ENCODE measurements at regions not wholly inside any gene's neighbourhood (a gene's known extent, or its start where the extent isn't known, plus 50 kb on each side); places are given as distances from the start of the nearest gene placed in this dataset.
A peak's percentile ranks its signal among the peaks of the same experiment; 100 is the strongest.

GRCh38 chr4:152107736-152108500 is 347.1 kb upstream of the GATB start:
- no peak for TF ChIP-seq REST (IDR thresholded peaks at IDR 0.05; ENCODE audit: low read depth)
- TF ChIP-seq ZBTB7A (IDR thresholded peaks at IDR 0.05; ENCODE audit: low read depth) = no peak
- TF ChIP-seq RAD21 (IDR thresholded peaks at IDR 0.05; ENCODE audit: low read depth) = no peak
- no peak for TF ChIP-seq CEBPB (IDR thresholded peaks at IDR 0.05)
- TF ChIP-seq NFIC (IDR thresholded peaks at IDR 0.05) = no peak
- TF ChIP-seq YY1 (IDR thresholded peaks at IDR 0.05; ENCODE audit: low read depth) = no peak
- TF ChIP-seq MAX (IDR thresholded peaks at IDR 0.05) = no peak
- TF ChIP-seq EP300 (IDR thresholded peaks at IDR 0.05; ENCODE audit: borderline replicate concordance) = no peak
- no peak for TF ChIP-seq TAF1 (IDR thresholded peaks at IDR 0.05; ENCODE audit: low read depth)
- no peak for TF ChIP-seq TCF12 (IDR thresholded peaks at IDR 0.05; ENCODE audit: low read depth)
- TF ChIP-seq FOXM1 (IDR thresholded peaks at IDR 0.05; ENCODE audit: borderline replicate concordance, low read depth) = no peak
- TF ChIP-seq USF1 (IDR thresholded peaks at IDR 0.05) = no peak
- no peak for TF ChIP-seq EGR1 (IDR thresholded peaks at IDR 0.05)
- TF ChIP-seq TEAD4 (IDR thresholded peaks at IDR 0.05) = no peak
- TF ChIP-seq CREB1 (IDR thresholded peaks at IDR 0.05; ENCODE audit: low read depth) = no peak

- no peak for TF ChIP-seq ZBTB7A (IDR thresholded peaks at IDR 0.05; ENCODE audit: low read depth)
- no peak for TF ChIP-seq MAX (IDR thresholded peaks at IDR 0.05)
- TF ChIP-seq TAF1 (IDR thresholded peaks at IDR 0.05; ENCODE audit: low read depth) = no peak
- TF ChIP-seq CREB1 (IDR thresholded peaks at IDR 0.05; ENCODE audit: low read depth) = no peak
- TF ChIP-seq USF1 (IDR thresholded peaks at IDR 0.05) = no peak
- no peak for TF ChIP-seq FOXM1 (IDR thresholded peaks at IDR 0.05; ENCODE audit: borderline replicate concordance, low read depth)
Measured at GRCh38 chr4:152106781-152107321, 346.0 kb upstream of the GATB start.

GRCh38 chr4:152106113-152106763 is 345.4 kb upstream of the GATB start:
- TF ChIP-seq EGR1 (IDR thresholded peaks at IDR 0.05) (no peak), EP300 (IDR thresholded peaks at IDR 0.05; ENCODE audit: borderline replicate concordance) (no peak), TEAD4 (IDR thresholded peaks at IDR 0.05) (peak; percentile 43; the same call in 1 of the 2 replicates), TCF12 (IDR thresholded peaks at IDR 0.05; ENCODE audit: low read depth) (no peak)

- TF ChIP-seq CREB1 (IDR thresholded peaks at IDR 0.05; ENCODE audit: low read depth) (no peak), FOXM1 (IDR thresholded peaks at IDR 0.05; ENCODE audit: borderline replicate concordance, low read depth) (no peak), EP300 (IDR thresholded peaks at IDR 0.05; ENCODE audit: borderline replicate concordance) (no peak), USF1 (IDR thresholded peaks at IDR 0.05) (no peak), REST (IDR thresholded peaks at IDR 0.05; ENCODE audit: low read depth) (no peak)
Measured at GRCh38 chr4:152104901-152105357, 344.1 kb upstream of the GATB start.

- TF ChIP-seq EP300 (IDR thresholded peaks at IDR 0.05; ENCODE audit: borderline replicate concordance) (no peak), RAD21 (IDR thresholded peaks at IDR 0.05; ENCODE audit: low read depth) (no peak), EGR1 (IDR thresholded peaks at IDR 0.05) (no peak), TCF12 (IDR thresholded peaks at IDR 0.05; ENCODE audit: low read depth) (no peak), ZBTB7A (IDR thresholded peaks at IDR 0.05; ENCODE audit: low read depth) (no peak), TAF1 (IDR thresholded peaks at IDR 0.05; ENCODE audit: low read depth) (no peak), YY1 (IDR thresholded peaks at IDR 0.05; ENCODE audit: low read depth) (no peak), FOXM1 (IDR thresholded peaks at IDR 0.05; ENCODE audit: borderline replicate concordance, low read depth) (no peak), CREB1 (IDR thresholded peaks at IDR 0.05; ENCODE audit: low read depth) (no peak), CEBPB (IDR thresholded peaks at IDR 0.05) (no peak), USF1 (IDR thresholded peaks at IDR 0.05) (no peak), NFIC (IDR thresholded peaks at IDR 0.05) (no peak), TEAD4 (IDR thresholded peaks at IDR 0.05) (no peak)
Measured at GRCh38 chr4:152104356-152104755, 343.5 kb upstream of the GATB start.
